Sigmoid colon (tissue), 6 donors: ENCODE measurements at regions not wholly inside any gene's neighbourhood (a gene's known extent, or its start where the extent isn't known, plus 50 kb on each side); places are given as distances from the start of the nearest gene placed in this dataset.

Experiments used
- DNase-seq: peaks from one replicate; pipeline ENCODE4 v3.0.0-alpha.2; 2019
- H3K27ac ChIP-seq, 4 donors: fragments of 200-600 bp; sonication (generic); one replicate each; pipeline ENCODE4 v1.5.1; 2016 to 2019; ENCODE audit warnings: mild to moderate bottlenecking in 1 of 4
- H3K27me3 ChIP-seq, 3 donors: fragments of 200-600 bp; sonication (generic); one replicate each; pipeline ENCODE4 v1.5.1; 2019; ENCODE audit warnings: mild to moderate bottlenecking in 1 of 3
- H3K36me3 ChIP-seq, 4 donors: fragments of 200-600 bp; sonication (generic); one replicate each; pipeline ENCODE4 v1.5.1; 2016 to 2019
- H3K4me1 ChIP-seq, 4 donors: fragments of 200-600 bp; sonication (generic); one replicate each; pipeline ENCODE4 v1.5.1; 2017 to 2019
- H3K4me3 ChIP-seq, 4 donors: fragments of 200-600 bp; sonication (generic); one replicate each; pipeline ENCODE4 v1.5.1; 2017 to 2019; ENCODE audit warnings: mild to moderate bottlenecking in 2 of 4, moderate library complexity in 1 of 4
- H3K9me3 ChIP-seq, 4 donors: fragments of 200-600 bp in 3 of 4; sonication (generic) in 3 of 4; one replicate each; pipeline versions ENCODE4 v1.5.1 to v1.6.1; 2013 to 2019
- CTCF ChIP-seq, 4 experiments: fragments of 450-650 bp in 3 of 4; fragments of 200-600 bp in 1 of 4; IDR thresholded peaks; one replicate each; pipeline ENCODE4 v1.5.1; 2016 to 2019; ENCODE audit warnings: antibody characterized with exemption in 4 of 4, mild to moderate bottlenecking in 3 of 4, moderate library complexity in 2 of 4
- EP300 ChIP-seq, 4 donors: sonication (generic); formaldehyde crosslinking; IDR thresholded peaks; one replicate each; pipeline ENCODE4 v1.6.1; 2017; ENCODE audit warnings: antibody characterized with exemption in 4 of 4
- POLR2A ChIP-seq, 2 donors: fragments of 450-650 bp; IDR thresholded peaks; one replicate each; pipeline ENCODE4 v1.6.1; 2016; ENCODE audit warnings: antibody characterized with exemption in 2 of 2, mild to moderate bottlenecking in 2 of 2, moderate library complexity in 2 of 2
- POLR2AphosphoS5 ChIP-seq, 4 donors: sonication (generic); formaldehyde crosslinking; IDR thresholded peaks; one replicate each; pipeline ENCODE4 v1.6.1; 2017; ENCODE audit warnings: antibody characterized with exemption in 4 of 4
- WGBS, 2 donors: extraction: QIAGEN DNeasy Blood & Tissue Kit; methylation state at CpG; one replicate each; pipeline ENCODE4 v1.1.7; 2013; 5-methylcytosine and 5-hydroxymethylcytosine counted together
- intact Hi-C: fragments of 100-400 bp; cut with DNase I; formaldehyde crosslinking; loops from one replicate; pipeline ENCODE4 v1.15.1; 2023
- donor health status: healthy with polysubstance abuse.
- donor health status: healthy.

- peaks cover 0 to 45% (median 33%) of the 10 kb centered on the region in 4 donors for H3K4me1 ChIP-seq
- H3K9me3 ChIP-seq: no peaks in the 10 kb centered on the region
- H3K27ac ChIP-seq: peak overlapping the region in 3 of 4 donors; percentile 62 to 84 (median 73)
- no peak for DNase-seq
- TF ChIP-seq POLR2AphosphoS5 (IDR thresholded peaks at IDR 0.05): no peak
- no peak for TF ChIP-seq CTCF (IDR thresholded peaks at IDR 0.05)
- no peak for TF ChIP-seq POLR2A (IDR thresholded peaks at IDR 0.05)
- no peak for TF ChIP-seq EP300 (IDR thresholded peaks at IDR 0.05)
- no peak overlapping the region for H3K4me3 ChIP-seq
- H3K36me3 ChIP-seq: no peaks in the 10 kb centered on the region
- H3K27me3 ChIP-seq: no peaks in the 10 kb centered on the region
- intact Hi-C loops: no loop called here
These were observed 419.7 kb upstream of the TNP1 start for GRCh38 chr2:217279556-217279955.

GRCh38 chr2:217279140-217279539 is 419.3 kb upstream of the TNP1 start:
- no peak for TF ChIP-seq POLR2AphosphoS5 (IDR thresholded peaks at IDR 0.05)
- no peak for TF ChIP-seq CTCF (IDR thresholded peaks at IDR 0.05)
- TF ChIP-seq EP300 (IDR thresholded peaks at IDR 0.05): no peak
- no peak for TF ChIP-seq POLR2A (IDR thresholded peaks at IDR 0.05)
- Histone ChIP-seq H3K4me3 (no peak overlapping the region), H3K27ac (peak overlapping the region; percentile 40 to 84 (median 68)), H3K27me3 (no peaks in the 10 kb centered on the region), H3K4me1 (peaks cover 0 to 49% (median 37%) of the 10 kb centered on the region in 4 donors), H3K9me3 (no peaks in the 10 kb centered on the region), H3K36me3 (no peaks in the 10 kb centered on the region)
- intact Hi-C loops: no loop called here
- DNase-seq: no peak
- 31 to 62% methylated on average over 3 of the region's 3 CpGs for WGBS, 2 donors

- H3K4me3 ChIP-seq: no peak overlapping the region
- peak; percentile 83 for DNase-seq
- intact Hi-C loops: no loop called here
These were observed 418.0 kb upstream of the TNP1 start for GRCh38 chr2:217277646-217278398.

GRCh38 chr2:217276433-217276832 is 416.6 kb upstream of the TNP1 start:
- intact Hi-C loops: no loop called here
- Histone ChIP-seq H3K4me3 (no peak overlapping the region), H3K4me1 (peaks cover 0 to 68% (median 48%) of the 10 kb centered on the region in 4 donors), H3K27me3 (no peaks in the 10 kb centered on the region), H3K27ac (peak overlapping the region in 3 of 4 donors; percentile 62 to 84 (median 73)), H3K9me3 (no peaks in the 10 kb centered on the region), H3K36me3 (no peaks in the 10 kb centered on the region)
- DNase-seq: no peak
- no peak for TF ChIP-seq POLR2AphosphoS5 (IDR thresholded peaks at IDR 0.05)
- TF ChIP-seq CTCF (IDR thresholded peaks at IDR 0.05): no peak
- no peak for TF ChIP-seq POLR2A (IDR thresholded peaks at IDR 0.05)
- no peak for TF ChIP-seq EP300 (IDR thresholded peaks at IDR 0.05)
- 72 to 83% methylated on average over 4 of the region's 4 CpGs for WGBS, 2 donors

More at GRCh38 chr2:217277646-217278398, 418.0 kb upstream of the TNP1 start:
- Histone ChIP-seq H3K36me3 (no peaks in the 10 kb centered on the region), H3K4me1 (peaks cover 0 to 61% (median 44%) of the 10 kb centered on the region in 4 donors), H3K27me3 (no peaks in the 10 kb centered on the region), H3K9me3 (no peaks in the 10 kb centered on the region), H3K27ac (peak overlapping the region; percentile 40 to 84 (median 68))
- TF ChIP-seq EP300 (IDR thresholded peaks at IDR 0.05) (peak; percentile 58 to 97 (median 88)), CTCF (IDR thresholded peaks at IDR 0.05) (no peak), POLR2A (IDR thresholded peaks at IDR 0.05) (no peak), POLR2AphosphoS5 (IDR thresholded peaks at IDR 0.05) (peak; percentile 62 to 94 (median 87))
- WGBS, 2 donors: 59 to 73% methylated on average over 8 of the region's 8 CpGs
